ENCODE measurements at regions not wholly inside any gene's neighbourhood (a gene's known extent, or its start where the extent isn't known, plus 50 kb on each side); places are given as distances from the start of the nearest gene placed in this dataset.

DNA sequence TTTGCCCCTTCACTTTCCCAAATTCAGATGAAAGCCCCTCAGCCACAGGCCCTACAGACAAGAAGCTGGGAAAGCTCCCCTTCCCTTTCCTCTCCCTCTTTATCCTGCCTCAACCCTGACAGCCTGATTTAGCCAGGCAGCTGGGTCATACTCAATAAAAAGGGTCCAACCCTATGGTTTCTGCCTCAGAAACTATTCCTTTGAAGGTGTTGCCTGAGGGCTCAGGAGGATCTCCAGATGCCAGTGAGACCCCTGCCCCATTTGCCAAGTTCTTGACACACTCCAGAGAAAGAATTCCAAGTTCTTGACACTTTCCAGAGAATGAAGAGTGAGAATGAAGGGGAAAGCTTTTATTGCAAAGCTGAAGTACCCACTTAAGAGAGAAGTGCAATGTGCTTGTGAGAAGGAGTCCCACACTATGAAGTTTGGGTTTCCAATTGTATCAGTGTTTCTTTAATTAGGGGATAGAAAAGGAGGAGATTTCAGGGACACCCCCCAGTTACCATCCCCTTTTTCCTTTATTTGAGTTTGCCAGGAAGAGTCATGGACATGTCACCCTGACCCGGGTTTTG is 576.2 kb downstream of the METTL4 start:
- H3K4me3 ChIP-seq (ENCODE audit: severe bottlenecking) = no peak overlapping the region
- no peaks in the 10 kb centered on the region for H3K27me3 ChIP-seq (ENCODE audit: insufficient read depth, poor library complexity, severe bottlenecking)
- ATAC-seq (ENCODE audit: low read depth) = no peak
- peaks cover 6% of the 10 kb centered on the region for H3K4me1 ChIP-seq (ENCODE audit: insufficient read depth, poor library complexity, severe bottlenecking)
- no peaks in the 10 kb centered on the region for H3K36me3 ChIP-seq (ENCODE audit: low read depth)
- DNase-seq (ENCODE audit: low spot score) = no peak
- H3K27ac ChIP-seq (ENCODE audit: poor library complexity, severe bottlenecking) = no peak overlapping the region
- peaks cover 2% of the 10 kb centered on the region for H3K9me3 ChIP-seq (ENCODE audit: severe bottlenecking)
- no peak for TF ChIP-seq CTCF (IDR thresholded peaks at IDR 0.05; ENCODE audit: poor library complexity, severe bottlenecking)

GRCh38 chr18:1998121-1998520 is 573.2 kb downstream of the METTL4 start:
- Histone ChIP-seq H3K4me1 (ENCODE audit: insufficient read depth, poor library complexity, severe bottlenecking) (peaks cover 6% of the 10 kb centered on the region), H3K27me3 (ENCODE audit: insufficient read depth, poor library complexity, severe bottlenecking) (no peaks in the 10 kb centered on the region), H3K27ac (ENCODE audit: poor library complexity, severe bottlenecking) (no peak overlapping the region), H3K36me3 (ENCODE audit: low read depth) (no peaks in the 10 kb centered on the region), H3K9me3 (ENCODE audit: severe bottlenecking) (no peaks in the 10 kb centered on the region), H3K4me3 (ENCODE audit: severe bottlenecking) (no peak overlapping the region)
- ATAC-seq (ENCODE audit: low read depth) = peak; percentile 46; the same call in 2 of the 3 replicates
- TF ChIP-seq CTCF (IDR thresholded peaks at IDR 0.05; ENCODE audit: poor library complexity, severe bottlenecking) = no peak
- DNase-seq (ENCODE audit: low spot score) = no peak

- peaks cover 6% of the 10 kb centered on the region for H3K4me1 ChIP-seq (ENCODE audit: insufficient read depth, poor library complexity, severe bottlenecking)
- H3K4me3 ChIP-seq (ENCODE audit: severe bottlenecking) = no peak overlapping the region
- DNase-seq (ENCODE audit: low spot score) (no peak), ATAC-seq (ENCODE audit: low read depth) (no peak)
- no peak overlapping the region for H3K27ac ChIP-seq (ENCODE audit: poor library complexity, severe bottlenecking)
- no peaks in the 10 kb centered on the region for H3K9me3 ChIP-seq (ENCODE audit: severe bottlenecking)
- no peak for TF ChIP-seq CTCF (IDR thresholded peaks at IDR 0.05; ENCODE audit: poor library complexity, severe bottlenecking)
- H3K36me3 ChIP-seq (ENCODE audit: low read depth) = no peaks in the 10 kb centered on the region
- no peaks in the 10 kb centered on the region for H3K27me3 ChIP-seq (ENCODE audit: insufficient read depth, poor library complexity, severe bottlenecking)
These were observed 571.9 kb downstream of the METTL4 start for GRCh38 chr18:1999387-1999786.

GRCh38 chr18:2002151-2002550 is 569.2 kb downstream of the METTL4 start:
- no peaks in the 10 kb centered on the region for H3K27me3 ChIP-seq (ENCODE audit: insufficient read depth, poor library complexity, severe bottlenecking)
- peaks cover 6% of the 10 kb centered on the region for H3K4me1 ChIP-seq (ENCODE audit: insufficient read depth, poor library complexity, severe bottlenecking)
- no peak for TF ChIP-seq CTCF (IDR thresholded peaks at IDR 0.05; ENCODE audit: poor library complexity, severe bottlenecking)
- ATAC-seq (ENCODE audit: low read depth) (no peak), DNase-seq (ENCODE audit: low spot score) (no peak)
- no peak overlapping the region for H3K4me3 ChIP-seq (ENCODE audit: severe bottlenecking)
- H3K9me3 ChIP-seq (ENCODE audit: severe bottlenecking) = no peaks in the 10 kb centered on the region
- H3K36me3 ChIP-seq (ENCODE audit: low read depth) = no peaks in the 10 kb centered on the region
- no peak overlapping the region for H3K27ac ChIP-seq (ENCODE audit: poor library complexity, severe bottlenecking)

DNA sequence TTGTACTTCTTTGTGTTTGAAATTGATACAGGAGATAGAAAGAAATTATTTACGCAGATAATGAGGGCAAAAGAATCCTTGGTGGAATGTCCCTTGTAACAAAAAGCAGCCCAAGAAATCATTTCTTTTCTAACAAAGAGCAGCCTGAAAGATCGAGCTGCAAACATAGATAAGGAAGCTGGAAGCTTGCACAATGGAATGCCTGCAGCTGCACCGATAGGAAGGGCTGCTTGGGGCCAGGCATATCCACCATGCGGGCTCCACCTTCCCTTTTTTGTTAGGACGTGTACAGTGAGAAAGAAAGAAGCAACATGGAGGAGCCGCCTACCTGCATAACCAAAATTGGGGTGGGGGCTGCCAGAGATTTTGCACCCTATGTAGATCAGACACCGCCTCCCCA is 568.7 kb downstream of the METTL4 start:
- Histone ChIP-seq H3K27me3 (ENCODE audit: insufficient read depth, poor library complexity, severe bottlenecking) (no peaks in the 10 kb centered on the region), H3K9me3 (ENCODE audit: severe bottlenecking) (no peaks in the 10 kb centered on the region), H3K4me1 (ENCODE audit: insufficient read depth, poor library complexity, severe bottlenecking) (peaks cover 6% of the 10 kb centered on the region), H3K36me3 (ENCODE audit: low read depth) (no peaks in the 10 kb centered on the region), H3K4me3 (ENCODE audit: severe bottlenecking) (no peak overlapping the region), H3K27ac (ENCODE audit: poor library complexity, severe bottlenecking) (no peak overlapping the region)
- no peak for TF ChIP-seq CTCF (IDR thresholded peaks at IDR 0.05; ENCODE audit: poor library complexity, severe bottlenecking)
- DNase-seq (ENCODE audit: low spot score) = no peak
- ATAC-seq (ENCODE audit: low read depth) = no peak
